AG08395 (cell line): ENCODE measurements at regions not wholly inside any gene's neighbourhood (a gene's known extent, or its start where the extent isn't known, plus 50 kb on each side); places are given as distances from the start of the nearest gene placed in this dataset.
"Not testable (repeated sequence)": the region's sequence is repeated elsewhere in the genome, so short reads cannot be mapped to it uniquely, and the experiment has no call there.

ENCODE experiments used
- DNase-seq: peaks from one replicate; pipeline ENCODE4 v3.0.0; 2012; ENCODE audit warnings: mixed read lengths, low spot score

DNA sequence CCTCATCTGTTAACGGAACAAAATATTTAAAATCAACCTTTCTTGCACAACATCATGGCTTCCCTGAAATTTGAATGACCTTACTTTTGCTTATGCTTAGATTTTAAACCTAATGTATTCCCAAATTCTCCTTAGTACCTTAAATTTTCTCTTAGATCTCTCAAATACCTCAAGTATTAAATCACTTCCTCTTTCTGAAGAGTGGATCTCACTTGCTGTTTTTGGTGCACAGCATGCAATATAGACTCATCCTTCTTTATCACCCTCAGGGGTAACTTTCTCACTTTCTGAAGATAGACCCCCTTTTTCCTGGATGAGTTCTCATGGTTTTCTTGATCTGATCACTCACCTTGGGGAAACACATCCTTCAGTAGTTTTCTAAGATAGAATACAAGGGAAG is 871.7 kb downstream of the DACH1 start:
- DNase-seq, result no peak

DNA sequence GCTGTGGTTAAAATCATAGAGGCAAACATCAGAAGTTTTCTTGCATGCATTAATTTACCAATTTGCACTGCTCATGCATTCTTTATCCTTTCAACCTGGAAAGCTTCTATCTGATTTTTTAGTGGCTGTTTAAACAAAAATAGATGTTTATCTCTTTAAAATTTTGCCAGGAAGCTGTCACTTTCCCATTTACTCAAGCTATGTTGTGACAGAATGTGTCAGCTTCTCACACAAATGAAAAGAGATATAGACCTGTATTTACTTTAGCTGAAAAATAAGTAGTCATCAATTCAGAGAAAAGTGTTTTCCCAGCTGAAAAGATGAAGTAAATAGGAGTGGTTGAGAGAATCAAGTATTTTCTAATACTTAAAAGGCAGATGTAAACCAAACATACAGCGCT is 872.8 kb downstream of the DACH1 start:
- DNase-seq, result no peak

DNA sequence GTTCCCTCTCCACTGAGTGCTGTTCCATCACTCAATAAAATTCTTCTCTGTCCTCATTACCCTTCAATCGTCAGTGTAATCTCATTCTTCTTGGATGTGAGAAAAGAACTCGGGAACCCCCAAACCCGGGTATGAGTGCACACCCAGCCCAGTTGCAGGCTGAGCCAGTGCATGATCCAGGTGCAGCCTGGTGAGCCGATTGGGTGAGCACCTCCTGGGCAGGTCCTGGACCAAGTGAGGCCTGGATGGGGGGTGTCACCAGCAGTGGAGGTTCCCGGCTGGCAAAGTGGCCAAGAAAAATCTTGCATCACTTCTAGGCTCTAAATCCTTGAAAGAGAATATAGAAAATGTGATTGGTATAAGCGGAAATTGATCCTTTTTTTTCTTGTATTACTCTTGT is 878.8 kb upstream of the KLHL1 start:
- DNase-seq, result no peak

DNA sequence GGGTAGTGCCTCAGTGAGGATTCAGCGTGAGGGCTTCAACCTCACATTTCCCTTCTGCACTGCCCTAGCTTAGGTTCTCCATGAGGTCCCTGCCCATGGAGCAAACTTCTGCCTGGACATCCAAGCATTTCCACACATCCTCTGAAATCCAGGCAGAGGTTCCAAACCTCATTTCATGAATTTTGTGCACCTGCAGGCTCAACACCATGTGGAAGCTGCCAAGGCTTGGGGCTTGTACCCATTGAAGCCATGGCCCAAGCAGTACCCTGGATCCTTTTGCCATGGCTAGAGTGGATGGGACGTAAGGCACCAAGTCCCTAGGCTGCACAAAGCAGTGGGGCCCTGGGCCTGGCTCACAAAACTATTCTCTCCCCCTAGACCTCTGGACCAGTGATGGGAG is 877.1 kb upstream of the KLHL1 start:
- DNase-seq, result no peak

DNA sequence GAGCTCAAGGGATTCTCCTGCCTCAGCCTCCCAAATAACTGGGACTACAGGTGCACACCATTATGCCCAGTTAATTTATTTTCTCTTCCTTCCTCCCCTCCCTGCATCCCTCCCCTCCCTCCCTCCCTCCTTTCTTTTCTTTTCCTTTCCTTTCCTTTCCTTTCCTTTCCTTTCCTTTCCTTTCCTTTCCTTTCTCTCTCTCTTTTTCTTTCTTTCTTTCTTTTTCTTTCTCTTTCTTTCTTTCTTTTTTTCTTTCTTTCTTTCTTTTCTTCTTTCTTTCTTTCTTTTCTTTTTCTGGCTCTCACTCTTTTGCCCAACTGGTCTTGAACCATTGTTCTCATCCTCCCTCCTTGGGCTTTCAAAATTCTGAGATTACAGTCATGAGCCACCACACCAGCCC is 873.0 kb upstream of the KLHL1 start:
- not testable (repeated sequence) for DNase-seq

DNA sequence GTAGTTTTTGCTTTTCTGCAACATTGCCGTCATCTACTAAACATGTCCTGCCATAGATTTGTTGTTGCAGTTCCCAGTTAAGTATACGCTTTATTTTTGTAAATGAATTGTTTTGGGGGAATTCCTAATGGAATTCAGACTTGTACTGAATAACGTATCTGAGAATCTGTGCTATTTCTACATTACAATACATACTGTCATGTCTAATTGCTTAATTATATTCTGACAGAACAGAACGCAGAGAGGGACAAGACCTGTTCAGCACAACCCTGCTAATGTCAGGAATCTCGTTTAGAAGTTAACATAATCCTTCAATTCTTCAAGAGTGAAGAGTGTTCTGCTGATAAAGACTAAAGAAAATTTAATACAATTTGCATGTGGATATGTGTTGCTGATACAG is 861.1 kb upstream of the KLHL1 start:
- no peak for DNase-seq

DNA sequence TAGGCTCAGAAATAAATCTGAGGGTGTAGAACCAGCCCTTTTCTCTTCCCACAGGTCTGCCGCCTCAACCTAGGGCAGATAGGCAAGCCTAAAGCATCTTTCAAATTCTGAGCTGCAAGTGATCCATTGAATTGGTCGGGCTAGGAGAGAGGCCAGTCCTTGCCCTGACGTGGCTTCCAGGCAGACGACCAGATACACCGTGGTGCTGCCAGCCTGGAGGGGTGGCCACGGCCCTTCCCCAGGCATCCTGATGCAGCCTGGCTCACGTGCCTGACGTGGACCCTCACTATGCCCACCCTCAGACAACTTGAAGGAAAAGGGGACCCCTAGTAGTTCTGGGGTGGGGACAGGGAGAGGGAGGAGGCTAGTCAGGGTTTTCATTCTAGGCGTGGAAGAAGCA is 859.3 kb upstream of the KLHL1 start:
- no peak for DNase-seq

DNA sequence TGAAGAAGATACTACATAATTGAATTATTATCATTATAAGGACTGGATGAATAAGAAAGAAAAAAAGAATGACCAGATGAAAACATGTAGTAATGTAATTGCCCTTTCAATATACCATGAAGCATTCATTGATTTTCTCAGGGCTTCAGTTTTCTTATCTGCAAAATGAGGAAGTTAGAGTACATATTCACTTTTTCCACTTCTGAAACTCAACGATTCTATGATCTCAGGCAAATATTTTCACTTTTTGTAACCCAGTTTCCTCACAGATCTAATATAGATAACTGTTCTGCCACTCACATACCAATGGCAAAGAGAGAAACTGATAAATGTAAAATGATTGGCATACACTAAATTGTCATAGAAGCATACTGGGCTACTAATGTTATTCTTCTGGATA is 856.6 kb upstream of the KLHL1 start:
- DNase-seq, result no peak

DNA sequence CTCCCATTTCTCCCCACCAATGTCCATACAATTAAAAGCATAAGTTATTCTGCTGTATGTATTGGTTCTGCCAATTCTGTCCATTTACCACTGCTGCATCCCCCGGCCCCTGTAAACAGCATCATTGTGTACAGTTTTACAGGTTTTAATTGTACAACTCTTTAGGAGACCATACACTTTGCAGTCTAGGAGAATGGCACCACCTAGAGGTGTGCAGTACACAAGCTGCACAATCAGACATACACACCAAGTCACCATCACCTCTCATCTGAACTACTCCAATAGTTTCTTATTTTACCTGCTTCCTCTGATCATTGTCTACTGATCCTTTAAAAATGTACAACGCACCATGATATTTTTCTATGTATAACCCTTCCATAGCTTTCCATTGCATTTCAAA is 855.9 kb upstream of the KLHL1 start:
- no peak for DNase-seq

DNA sequence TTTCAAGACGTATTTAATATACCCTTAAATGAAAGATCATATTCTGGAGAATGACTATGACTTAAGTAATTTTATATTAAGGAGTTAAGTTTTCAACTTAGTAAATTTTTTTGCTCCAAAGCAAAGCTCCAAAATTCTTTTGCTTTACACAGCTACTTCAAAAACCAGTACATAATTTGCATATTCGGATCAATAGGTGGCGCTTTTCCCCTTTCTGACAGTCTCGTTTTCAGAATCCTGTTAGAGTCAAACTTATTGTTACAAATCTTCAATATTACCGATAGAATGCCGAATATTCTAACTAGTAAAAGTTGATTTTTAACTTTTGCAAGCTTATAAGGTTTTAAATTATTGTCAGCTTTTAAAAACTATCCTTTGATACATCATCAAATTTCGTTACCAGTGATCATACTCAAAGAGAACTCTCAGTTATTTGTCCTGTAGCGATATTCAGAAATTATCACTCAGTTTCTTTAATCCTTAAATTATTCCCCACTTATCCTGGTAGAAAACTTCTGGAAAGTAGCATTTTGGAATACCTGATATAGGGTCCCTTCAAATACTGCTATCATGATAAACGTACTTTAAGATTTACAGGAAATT is 852.7 kb upstream of the KLHL1 start:
- DNase-seq, result peak; percentile 5

DNA sequence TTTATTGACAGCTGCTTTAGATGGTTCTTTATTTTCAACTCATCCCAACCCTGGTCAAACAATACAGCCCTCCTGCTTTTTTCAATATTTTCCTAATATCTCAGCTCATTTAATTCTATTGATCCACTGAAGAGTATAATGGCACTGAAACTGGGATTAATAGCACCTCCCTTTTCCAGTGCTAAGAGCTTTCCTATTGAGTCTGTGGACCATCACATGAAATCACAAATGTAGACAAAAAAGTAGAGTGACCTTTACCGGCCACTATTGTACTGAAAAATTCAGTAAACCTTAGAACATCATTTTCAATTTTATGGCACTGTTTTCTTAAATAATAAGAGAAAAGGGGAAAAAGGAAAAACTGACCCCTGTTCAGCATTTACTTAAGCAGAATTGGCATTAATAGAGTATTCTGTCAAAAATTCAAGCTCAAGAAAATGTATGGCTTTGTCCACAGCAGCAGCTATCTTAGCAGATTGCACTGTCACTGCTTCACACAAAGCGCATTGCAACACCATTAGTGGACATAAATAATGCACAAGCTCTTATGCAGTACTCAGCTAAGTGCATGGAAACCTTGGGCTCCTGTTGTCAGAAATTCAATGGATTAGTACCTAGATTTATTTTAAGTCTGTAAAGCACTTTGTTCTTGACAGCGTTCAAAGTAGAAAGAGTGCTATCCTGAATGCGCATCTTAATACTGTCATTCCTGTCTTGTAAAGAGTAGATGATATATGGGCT is 851.0 kb upstream of the KLHL1 start:
- DNase-seq, result no peak

DNA sequence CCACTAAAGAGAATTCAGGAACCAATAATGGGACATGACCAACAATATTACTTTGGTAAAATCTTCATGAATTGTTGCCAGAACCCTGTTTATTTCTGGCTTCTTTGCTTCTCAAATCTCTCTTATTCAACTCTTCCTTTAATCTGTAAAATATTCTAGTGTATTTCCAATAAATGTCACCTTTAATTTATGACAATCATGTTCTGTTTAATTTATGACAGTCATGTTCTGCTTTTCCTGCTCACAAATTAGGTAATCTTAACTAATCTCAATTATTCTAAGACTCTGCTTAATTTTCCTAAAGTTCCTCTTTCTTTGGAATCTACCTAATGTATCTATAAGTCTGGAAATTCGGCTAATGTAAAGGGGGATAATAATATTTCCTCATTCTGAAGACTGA is 847.6 kb upstream of the KLHL1 start:
- no peak for DNase-seq

DNA sequence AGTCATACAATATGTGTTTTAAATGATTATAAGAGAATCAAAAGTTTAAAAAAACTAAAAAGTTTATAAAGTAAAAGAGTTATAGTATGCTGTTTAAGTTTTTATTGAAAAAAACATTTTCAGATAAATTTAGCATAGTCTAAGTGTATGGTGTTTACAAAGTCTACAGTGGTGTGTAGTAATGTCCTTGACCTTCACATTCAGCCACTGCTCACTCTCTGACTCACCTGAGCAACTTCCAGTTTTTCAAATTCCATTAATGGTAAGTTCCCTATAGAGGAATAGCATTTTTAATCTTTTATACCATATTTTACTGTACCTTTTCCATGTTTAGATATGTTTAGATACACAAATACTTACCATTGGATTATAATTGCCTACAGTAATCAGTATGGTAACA is 842.4 kb upstream of the KLHL1 start:
- no peak for DNase-seq

DNA sequence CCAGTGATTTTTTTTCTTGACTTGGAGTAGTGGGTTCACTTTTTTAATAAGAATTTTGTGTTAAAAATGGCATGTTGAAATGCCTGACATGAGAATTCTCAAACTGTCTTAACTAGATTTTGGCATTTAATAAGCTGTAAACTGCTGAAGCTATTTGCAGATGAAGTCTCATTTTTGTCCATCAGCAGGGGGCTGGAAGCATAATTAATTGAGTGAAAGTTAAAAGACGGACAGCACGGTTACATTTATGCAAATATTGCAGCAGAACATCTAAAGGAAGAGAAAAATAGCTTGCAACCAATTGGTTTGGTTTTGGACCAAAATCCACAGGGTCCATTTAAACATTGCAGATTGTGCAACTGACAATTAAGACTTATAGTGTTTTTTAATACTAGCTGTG is 837.3 kb upstream of the KLHL1 start:
- no peak for DNase-seq

DNA sequence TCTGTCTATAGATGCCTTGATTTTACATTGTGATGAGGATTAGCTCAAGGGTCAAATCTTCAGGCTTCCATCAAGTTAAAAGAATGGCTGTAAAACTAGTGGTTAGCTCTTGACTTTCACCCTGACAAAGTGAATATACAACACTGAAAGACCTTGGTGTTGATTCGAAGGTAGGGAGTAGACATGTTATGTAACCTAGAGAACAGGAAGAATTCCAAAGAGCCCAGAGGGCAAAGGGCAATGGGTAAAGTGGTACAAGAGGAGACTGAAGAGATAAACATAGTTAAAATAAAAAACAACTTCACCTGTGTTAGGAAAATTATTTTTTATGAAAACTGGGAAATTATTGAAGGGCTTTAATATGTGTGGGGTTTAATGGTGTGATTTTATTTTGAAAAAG is 833.2 kb upstream of the KLHL1 start:
- no peak for DNase-seq

DNA sequence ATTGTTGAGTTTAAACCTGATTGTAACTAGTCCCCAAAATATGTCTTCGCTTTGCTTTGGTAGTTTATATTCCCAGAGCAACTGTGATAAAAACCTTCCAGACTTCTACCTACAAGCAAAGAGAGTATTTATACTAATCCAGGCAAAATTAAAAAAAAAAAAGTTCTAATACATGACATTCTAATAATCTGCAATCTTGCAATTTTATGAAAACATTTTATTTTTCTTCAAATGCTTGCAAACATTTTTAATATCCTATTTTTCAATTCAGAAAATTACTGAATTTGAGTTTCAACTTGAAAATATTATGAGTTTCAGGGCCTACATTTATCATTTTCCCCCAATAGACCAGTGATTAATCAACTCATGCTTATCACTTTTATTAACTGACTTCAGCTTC is 830.2 kb upstream of the KLHL1 start:
- no peak for DNase-seq

DNA sequence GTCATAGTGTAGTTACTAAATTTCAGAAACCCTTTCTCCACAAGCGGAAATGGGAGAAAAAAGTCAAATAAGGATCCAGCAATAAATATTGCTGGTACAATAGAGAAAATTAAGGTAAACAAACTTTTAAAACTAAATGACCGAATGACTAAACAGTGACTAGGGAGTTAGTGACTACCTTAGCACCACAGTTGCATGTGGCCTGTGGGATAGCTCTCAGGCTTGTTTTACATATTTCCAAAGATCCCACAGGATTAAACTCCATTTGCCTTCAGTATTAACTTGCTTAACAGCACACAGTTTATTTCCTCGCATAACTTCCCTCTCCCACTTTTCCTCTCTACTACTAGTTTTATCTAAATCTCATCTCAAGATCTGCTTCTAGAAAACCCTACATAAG is 824.3 kb upstream of the KLHL1 start:
- no peak for DNase-seq

DNA sequence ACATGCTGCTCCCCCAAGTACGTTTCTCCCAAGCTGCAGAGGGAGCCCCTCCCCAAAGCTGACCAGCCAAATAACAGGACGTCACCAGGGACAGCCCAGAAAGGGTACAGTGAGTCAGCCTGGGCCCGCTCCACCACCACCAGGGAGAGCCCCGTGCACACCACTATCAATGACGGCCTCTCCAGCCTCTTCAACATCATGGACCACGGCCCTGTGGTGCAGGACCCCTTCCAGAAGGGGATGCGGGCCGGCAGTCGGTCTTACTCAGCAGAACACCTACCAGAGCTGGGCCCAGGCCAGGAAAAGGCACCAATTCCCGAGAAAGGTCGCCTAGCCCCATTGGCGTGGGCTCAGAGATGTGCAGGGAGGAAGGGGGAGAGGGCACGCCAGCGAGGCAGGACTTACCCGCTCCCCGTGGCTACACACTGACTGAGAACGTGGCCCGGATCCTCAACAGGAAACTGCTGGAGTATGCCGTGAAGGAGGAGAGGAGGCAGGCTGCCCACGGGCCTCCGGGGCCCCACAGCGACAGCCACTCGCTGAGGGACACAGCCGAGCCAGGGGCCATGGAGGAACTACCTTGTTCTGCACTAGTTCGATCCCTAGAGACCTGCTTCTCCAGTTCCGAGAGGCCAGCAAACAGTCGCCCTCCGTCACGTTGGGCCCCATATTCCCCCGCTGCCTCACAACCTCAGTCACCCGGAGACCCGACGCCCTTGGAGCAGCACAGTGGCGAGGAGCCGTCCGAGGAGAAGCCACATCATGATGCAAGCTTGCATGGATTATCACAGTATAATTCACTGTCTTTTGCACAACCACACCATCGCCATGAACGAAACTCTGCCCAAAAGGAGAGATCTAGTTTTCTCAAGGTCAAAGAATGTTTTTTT is 815.9 kb upstream of the KLHL1 start:
- no peak for DNase-seq

DNA sequence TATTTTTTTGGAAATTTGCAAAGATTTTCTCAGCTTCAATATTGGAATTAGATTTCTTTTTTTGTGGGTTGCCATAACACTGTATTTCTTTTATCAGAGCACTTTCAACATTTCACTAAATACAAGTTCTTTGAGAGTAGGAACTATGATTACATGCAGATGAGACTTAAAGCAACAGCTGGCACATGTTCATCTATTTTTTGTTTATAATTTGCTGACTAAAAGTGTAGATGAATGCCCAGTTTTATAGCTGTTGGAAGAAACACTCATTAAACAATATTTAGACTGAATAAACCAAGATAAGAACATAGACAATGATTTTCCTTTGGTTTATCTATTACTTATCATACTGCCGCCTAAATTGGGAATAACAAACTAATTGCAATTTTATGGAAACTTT is 803.0 kb upstream of the KLHL1 start:
- no peak for DNase-seq

DNA sequence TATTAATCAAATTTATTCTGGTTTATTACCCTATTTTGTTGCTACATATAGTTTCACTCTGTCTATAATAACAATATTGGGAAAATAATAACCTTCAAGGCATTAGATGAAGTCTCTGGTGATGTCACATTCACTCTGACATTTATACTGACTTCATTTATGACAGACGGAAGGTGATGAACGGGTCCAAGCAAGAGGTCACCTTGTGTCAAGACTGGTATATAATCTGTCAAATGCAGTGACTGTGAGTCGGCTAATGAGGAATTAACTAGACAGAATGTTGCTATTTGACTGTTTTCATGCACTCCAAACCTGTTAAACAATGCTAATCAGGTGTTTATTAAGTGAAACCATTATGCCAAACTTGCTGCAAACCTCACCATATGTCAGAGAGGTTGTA is 800.5 kb upstream of the KLHL1 start:
- DNase-seq, result no peak

DNA sequence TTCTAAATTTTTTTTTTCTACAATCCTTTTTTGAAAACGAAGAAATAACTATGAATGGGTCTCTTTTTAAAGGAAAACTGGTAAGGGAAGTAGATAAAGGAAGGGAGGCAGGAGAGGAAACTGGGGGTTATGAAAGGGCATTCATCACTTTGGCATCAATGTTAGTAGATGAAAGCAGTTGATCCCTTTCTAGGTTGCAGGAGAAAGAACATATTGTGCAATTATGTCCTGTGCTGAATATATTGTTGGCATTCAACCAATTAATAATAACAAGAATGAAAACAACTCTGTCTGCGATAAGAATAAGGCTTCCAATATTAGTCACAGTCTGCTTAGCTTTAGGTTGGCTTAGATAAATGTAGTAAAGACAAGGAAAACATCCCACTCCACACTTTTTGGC is 796.8 kb upstream of the KLHL1 start:
- DNase-seq, result no peak

DNA sequence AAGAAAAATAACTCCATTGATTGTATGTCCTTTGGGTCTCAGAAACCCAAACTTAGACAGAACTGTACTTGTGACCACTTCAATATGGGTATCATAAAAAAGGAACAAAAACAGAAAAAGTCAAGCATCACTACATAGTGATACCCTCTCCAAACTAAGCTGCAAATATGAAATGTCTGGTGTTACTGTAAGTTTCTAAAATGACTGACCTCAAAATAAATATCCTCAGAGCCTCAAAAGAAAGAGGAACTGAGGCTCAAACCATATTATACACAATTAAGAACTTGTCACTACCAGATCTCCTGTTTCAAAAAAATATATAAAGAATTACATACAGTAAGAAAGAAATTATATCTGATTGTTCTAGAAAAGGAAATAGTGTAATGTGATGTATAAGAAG is 787.9 kb upstream of the KLHL1 start:
- no peak for DNase-seq

DNA sequence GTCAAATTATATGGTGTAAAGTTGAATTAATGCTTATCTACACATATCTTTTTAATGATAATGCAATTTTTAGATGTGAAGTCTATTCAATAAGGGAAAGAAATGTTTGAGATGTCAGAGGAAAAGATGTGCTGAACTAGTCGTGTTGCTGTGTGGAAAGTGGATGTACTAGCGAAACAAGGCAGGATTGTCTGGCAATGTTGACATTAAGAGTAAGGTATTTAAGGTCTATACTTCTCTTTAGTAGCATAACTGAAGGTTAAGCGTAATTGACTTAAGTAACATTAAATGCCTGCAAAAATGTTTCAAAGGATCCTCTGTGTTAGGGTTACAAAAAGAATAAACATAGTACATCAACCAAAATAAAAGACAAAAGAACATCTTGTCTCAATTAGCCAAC is 787.3 kb upstream of the KLHL1 start:
- no peak for DNase-seq
